ENCODE measurements at regions not wholly inside any gene's neighbourhood (a gene's known extent, or its start where the extent isn't known, plus 50 kb on each side); places are given as distances from the start of the nearest gene placed in this dataset.
"Not testable (repeated sequence)": the region's sequence is repeated elsewhere in the genome, so short reads cannot be mapped to it uniquely, and the experiment has no call there.

DNA sequence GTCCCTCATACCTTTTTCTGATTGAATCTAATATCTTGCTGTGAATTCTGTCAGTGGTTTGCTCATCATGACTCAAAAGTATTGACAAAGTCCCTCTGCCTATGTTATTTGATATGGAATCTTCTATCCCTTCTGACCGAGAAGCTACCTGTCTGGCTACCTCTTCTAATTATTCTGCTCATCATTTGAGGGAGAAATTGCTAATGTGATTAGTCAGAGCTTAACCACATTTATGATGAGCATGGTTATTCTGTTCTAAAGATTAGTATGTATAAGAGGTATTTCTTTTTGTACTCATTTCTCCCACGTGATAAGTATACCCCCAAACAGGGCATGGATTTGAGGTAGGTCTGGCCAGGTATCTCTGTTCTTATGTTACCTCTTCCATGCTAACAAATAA is 428.4 kb upstream of the KCNMB2 start:
- DNase-seq (ENCODE audit: low read depth in 2 of 2, low spot score in 1 of 2) = no peak

DNA sequence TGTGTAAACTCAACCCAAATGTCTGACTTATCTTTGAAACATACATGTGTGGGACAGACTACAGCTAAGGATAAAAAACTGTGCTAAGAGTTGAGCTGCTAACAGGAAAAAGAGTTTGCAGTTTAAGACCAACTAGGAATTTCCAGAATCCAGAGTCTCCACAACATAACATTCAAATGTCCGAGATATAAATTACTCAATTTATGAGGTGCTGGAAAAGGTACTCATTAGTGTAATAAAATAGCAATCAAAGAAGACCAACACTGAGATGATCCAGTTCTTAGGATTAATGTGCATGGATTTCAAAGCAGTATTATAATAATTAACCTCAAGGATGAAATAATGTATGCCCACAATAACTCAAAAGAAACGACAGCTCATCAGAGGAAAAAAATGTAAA is 426.5 kb upstream of the KCNMB2 start:
- DNase-seq (ENCODE audit: low read depth in 2 of 2, low spot score in 1 of 2) = no peak

DNA sequence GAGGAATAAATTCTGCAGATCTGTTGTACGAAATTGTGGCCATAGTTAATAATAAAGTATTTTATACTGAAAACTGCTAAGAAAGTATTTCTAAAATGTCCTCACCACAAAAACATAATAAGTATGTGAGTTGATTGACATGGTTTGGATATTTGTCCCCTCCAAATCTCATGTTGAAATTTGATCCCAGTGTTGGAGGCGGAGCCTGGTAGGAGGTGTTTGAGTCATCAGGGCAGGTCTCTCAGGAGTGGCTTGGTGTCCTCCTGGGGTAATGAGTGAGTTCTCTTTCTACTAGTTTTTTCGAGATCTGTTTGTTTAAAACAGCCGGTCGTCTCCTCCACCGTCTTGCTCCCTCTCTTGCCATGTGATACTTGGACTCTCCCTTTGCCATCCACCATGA is 424.1 kb upstream of the KCNMB2 start:
- no peak for DNase-seq (ENCODE audit: low read depth in 2 of 2, low spot score in 1 of 2)

DNA sequence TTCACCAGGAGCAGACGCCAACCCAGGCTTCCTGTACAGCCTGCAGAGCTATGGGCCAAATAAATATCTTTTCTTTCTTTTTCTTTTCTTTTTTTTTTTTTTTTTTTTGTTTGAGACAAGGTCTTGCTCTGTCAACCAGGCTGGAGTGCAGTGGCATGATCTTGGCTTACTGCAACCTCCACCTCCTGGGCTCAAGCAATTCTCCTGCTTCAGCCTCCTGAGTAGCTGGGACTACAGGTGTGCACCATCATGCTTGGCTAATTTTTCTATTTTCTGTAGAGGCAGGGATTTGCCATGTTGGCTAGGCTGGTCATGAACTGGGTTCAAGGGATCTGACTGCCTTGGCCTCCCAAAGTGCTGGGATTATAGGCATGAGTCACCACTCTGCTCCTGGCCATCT is 423.7 kb upstream of the KCNMB2 start:
- not testable (repeated sequence) for DNase-seq (ENCODE audit: low read depth in 2 of 2, low spot score in 1 of 2)

DNA sequence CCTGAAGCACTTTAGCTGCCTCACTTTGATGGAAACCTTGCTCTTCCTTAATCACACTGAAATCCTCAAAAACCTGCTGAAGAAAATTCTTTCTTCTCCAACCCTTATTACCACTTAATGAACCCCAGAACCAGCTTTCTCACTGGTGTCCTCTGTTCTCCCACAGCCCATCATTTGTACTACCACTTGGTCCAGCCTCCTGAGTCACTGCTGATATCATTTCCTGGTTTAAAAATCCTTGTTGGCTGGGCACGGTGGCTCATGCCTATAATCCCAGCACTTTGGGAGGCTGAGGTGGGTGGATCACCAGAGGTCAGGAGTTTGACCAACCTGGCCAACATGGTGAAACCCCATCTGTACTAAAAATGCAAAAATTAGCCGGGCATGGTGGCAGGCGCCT is 418.6 kb upstream of the KCNMB2 start:
- no peak for DNase-seq (ENCODE audit: low read depth in 2 of 2, low spot score in 1 of 2)

GRCh38 chr3:178119608-178120295 is 416.5 kb upstream of the KCNMB2 start:
- DNase-seq (ENCODE audit: low read depth in 2 of 2, low spot score in 1 of 2) = not testable (repeated sequence)

DNA sequence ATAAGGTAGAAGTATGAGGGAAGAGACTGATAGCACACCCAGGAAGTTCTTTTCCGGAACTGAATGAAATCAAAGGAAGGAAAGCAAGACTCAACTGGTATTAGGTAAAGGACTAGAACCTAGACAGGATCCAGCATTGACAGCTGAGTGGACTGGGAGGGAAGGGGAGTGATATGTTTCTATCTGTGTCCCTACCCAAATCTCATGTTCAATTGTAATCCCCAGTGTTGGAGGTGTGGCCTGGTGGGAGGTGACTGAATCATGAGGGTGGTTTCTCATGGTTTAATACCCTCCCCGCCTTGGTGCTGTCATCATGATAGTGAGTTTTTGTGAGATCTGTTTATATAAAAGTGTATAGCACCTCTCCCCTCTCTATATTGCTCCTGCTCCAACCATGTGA is 415.9 kb upstream of the KCNMB2 start:
- no peak for DNase-seq (ENCODE audit: low read depth in 2 of 2, low spot score in 1 of 2)

- no peak for DNase-seq (ENCODE audit: low read depth in 2 of 2, low spot score in 1 of 2)
Observed at GRCh38 chr3:178126686-178127085, 409.6 kb upstream of the KCNMB2 start.

- DNase-seq (ENCODE audit: low read depth in 2 of 2, low spot score in 1 of 2) = no peak
Observed at GRCh38 chr3:178127221-178127620, 409.0 kb upstream of the KCNMB2 start.

GRCh38 chr3:178129109-178129508 is 407.1 kb upstream of the KCNMB2 start:
- no peak for DNase-seq (ENCODE audit: low read depth in 2 of 2, low spot score in 1 of 2)

DNA sequence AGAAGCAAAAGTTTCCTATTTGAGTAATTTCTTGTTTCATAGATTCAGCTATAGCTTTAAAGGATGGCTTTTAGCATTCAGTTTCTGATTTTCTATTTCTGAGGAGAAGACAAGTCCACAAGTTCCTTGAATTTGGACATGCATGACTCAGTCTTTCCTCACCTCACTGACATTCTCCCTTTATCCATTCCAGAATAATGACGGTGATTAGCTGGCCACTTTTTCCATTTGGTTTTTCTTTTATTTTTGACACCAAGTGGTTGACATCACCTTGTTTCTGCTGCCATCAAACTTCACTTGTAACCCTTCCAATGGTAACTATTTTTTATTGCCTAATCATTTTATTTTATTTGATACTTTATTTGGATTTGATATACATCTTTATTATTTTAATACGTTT is 404.4 kb upstream of the KCNMB2 start:
- no peak for DNase-seq (ENCODE audit: low read depth in 2 of 2, low spot score in 1 of 2)

- no peak for DNase-seq (ENCODE audit: low read depth in 2 of 2, low spot score in 1 of 2)
Observed at GRCh38 chr3:178137206-178137605, 399.0 kb upstream of the KCNMB2 start.

DNA sequence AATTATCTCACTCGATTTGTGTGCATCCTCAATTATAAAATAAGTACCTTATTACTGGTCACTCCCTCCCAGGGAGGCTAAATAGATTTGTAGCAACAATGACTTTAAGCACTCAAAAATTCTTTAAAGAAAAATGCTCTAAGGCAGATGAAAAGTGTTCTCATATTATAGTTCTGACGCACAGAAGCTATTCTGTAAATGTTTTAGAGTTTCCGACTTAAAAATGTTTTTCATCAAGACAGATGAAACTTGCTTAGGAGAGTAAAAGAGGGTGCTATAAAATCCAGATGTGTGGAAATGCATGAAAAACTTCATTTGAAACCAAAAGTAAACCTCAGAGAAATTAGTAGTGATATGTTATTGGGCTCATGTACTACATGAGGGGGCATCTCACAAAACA is 398.4 kb upstream of the KCNMB2 start:
- no peak for DNase-seq (ENCODE audit: low read depth in 2 of 2, low spot score in 1 of 2)

- no peak for DNase-seq (ENCODE audit: low read depth in 2 of 2, low spot score in 1 of 2)
Observed at GRCh38 chr3:178139116-178139515, 397.1 kb upstream of the KCNMB2 start.

DNA sequence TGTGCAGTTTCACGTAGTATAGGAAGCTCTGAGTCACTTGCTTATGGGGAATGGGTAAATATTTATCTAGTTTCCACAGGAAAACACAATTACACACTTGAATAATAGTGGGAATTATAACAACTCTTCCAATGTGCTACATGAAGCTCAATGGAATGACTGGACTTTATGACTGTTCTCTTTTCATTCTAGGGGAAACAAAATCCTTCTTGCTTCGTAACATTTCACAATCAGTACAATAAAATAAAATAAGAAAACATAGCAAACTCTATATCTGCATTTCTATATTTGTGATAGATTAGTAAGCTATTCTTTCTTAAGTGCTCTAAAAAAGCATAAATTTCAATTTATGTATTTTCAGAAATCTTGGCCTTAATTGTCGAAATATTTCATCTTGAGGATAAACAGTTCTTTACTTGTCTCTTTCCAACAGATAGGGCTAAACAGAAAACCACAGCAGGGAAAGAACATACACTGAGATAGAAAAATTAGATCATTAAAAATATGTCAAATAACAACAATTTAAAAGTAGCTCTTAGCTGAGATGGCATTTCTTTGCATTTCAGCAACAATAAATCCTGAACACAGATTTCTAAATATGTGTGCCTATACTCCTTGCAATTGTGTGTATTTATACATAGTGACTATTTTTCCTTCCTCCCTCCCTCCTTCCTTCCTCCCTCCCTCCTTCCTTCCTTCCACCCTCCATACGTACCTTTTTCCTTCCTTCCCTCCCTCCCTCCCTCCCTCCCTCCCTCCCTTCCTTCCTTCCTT is 395.5 kb upstream of the KCNMB2 start:
- no peak for DNase-seq (ENCODE audit: low read depth in 2 of 2, low spot score in 1 of 2)

DNA sequence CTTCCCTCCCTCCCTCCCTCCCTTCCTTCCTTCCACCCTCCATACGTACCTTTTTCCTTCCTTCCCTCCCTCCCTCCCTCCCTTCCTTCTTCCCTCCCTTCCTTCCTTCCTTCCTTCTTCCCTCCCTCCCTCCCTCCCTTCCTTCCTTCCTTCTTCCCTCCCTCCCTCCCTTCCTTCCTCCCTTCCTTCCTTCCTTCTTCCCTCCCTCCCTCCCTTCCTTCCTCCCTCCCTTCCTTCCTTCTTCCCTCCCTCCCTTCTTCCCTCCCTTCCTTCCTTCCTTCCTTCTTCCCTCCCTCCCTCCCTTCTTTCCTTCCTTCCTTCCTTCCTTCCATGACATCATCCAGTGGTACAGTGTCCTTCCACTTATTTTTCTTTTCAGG is 394.9 kb upstream of the KCNMB2 start:
- not testable (repeated sequence) for DNase-seq (ENCODE audit: low read depth in 2 of 2, low spot score in 1 of 2)

GRCh38 chr3:178146406-178146831 is 389.8 kb upstream of the KCNMB2 start:
- no peak for DNase-seq (ENCODE audit: low read depth in 2 of 2, low spot score in 1 of 2)

DNA sequence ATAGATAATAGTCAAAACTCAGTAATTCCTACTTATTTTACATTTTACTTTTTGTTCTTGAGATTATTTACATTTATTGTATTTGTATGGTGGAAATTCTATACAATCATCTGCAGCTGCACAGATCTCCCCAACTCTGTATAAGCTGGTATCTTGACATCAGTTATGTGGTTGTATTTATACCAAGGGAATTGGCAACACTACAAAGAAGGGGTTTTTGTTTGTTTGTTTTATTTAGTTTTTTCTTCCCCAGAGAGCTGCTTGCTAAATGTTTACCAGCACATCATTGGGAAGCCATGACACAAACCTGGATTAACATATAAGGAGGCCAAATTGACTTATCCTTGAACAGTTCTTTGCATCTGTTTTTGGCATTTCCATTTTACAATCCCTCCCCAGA is 389.2 kb upstream of the KCNMB2 start:
- DNase-seq (ENCODE audit: low read depth in 2 of 2, low spot score in 1 of 2) = no peak

- no peak for DNase-seq (ENCODE audit: low read depth in 2 of 2, low spot score in 1 of 2)
Observed at GRCh38 chr3:178152031-178152806, 384.0 kb upstream of the KCNMB2 start.

- no peak for DNase-seq (ENCODE audit: low read depth in 2 of 2, low spot score in 1 of 2)
Observed at GRCh38 chr3:178152988-178153387, 383.2 kb upstream of the KCNMB2 start.

- DNase-seq (ENCODE audit: low read depth in 2 of 2, low spot score in 1 of 2) = no peak
Observed at GRCh38 chr3:178155521-178155920, 380.7 kb upstream of the KCNMB2 start.

DNA sequence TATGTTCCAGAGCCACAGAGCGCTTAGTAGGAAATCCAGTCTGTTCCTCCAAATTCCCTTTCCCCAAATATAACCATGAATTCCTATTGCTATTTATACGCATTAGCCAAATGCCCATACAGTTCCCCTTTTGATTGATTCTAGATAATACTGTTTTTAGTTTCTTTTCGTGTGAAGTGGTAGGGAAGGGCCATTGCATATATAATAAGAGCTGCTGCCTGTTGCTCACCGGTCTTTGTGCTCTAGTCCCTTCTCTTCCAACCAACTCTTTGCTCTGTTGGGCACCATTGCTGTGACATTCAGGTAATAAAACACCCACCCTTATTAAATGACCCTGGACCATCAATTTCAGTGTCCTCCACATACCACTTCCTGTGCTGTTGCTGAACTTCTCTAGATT is 379.9 kb upstream of the KCNMB2 start:
- no peak for DNase-seq (ENCODE audit: low read depth in 2 of 2, low spot score in 1 of 2)
